ENCODE measurements at regions not wholly inside any gene's neighbourhood (a gene's known extent, or its start where the extent isn't known, plus 50 kb on each side); places are given as distances from the start of the nearest gene placed in this dataset.

DNA sequence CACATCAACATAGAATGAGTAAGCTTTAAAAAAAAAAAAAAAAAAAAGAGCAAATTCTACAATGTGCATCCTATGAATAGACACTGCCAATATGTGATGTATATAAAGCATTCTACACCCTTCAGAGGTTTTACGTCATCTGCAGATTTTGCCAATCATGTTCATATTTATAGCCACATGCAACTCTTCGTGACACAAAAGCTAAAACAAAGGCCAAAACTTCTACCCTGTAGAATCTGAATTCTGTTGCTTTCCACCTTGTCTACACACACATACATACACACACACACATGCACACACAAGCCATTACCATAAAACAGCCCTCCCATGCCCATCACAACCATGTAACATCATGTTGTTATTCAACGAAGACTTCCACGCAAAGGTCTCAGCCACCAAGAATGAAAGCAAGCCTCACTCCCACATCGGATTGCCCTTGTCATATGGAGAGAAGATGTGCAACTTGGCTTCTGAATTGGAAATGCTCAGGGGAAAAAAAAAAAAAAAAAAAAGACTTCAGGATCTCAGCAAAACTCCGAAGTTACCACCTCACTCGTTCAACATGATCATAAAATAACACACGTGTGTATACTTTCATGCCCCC is 479.4 kb upstream of the JARID2 start:
- no peak for FAIRE-seq
- TF ChIP-seq, protein P1, sequence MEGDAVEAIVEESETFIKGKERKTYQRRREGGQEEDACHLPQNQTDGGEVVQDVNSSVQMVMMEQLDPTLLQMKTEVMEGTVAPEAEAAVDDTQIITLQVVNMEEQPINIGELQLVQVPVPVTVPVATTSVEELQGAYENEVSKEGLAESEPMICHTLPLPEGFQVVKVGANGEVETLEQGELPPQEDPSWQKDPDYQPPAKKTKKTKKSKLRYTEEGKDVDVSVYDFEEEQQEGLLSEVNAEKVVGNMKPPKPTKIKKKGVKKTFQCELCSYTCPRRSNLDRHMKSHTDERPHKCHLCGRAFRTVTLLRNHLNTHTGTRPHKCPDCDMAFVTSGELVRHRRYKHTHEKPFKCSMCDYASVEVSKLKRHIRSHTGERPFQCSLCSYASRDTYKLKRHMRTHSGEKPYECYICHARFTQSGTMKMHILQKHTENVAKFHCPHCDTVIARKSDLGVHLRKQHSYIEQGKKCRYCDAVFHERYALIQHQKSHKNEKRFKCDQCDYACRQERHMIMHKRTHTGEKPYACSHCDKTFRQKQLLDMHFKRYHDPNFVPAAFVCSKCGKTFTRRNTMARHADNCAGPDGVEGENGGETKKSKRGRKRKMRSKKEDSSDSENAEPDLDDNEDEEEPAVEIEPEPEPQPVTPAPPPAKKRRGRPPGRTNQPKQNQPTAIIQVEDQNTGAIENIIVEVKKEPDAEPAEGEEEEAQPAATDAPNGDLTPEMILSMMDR (IDR thresholded peaks at IDR 0.05; ENCODE audit: insufficient read depth, low read length, severe bottlenecking), result no peak
- no peak for DNase-seq (ENCODE audit: low read depth)
- Histone ChIP-seq H3K4me3 (ENCODE audit: low read depth, low read length) (no peak overlapping the region), H3K27me3 (ENCODE audit: control insufficient read depth, insufficient read depth, low read length) (no peaks in the 10 kb centered on the region), H3K36me3 (ENCODE audit: control insufficient read depth, insufficient read depth, low read length) (no peaks in the 10 kb centered on the region)

- FAIRE-seq (no peak), DNase-seq (ENCODE audit: low read depth) (no peak)
- no peak overlapping the region for H3K4me3 ChIP-seq (ENCODE audit: low read depth, low read length)
- no peaks in the 10 kb centered on the region for H3K27me3 ChIP-seq (ENCODE audit: control insufficient read depth, insufficient read depth, low read length)
- H3K36me3 ChIP-seq (ENCODE audit: control insufficient read depth, insufficient read depth, low read length), result no peaks in the 10 kb centered on the region
- TF ChIP-seq, protein P1 (IDR thresholded peaks at IDR 0.05; ENCODE audit: insufficient read depth, low read length, severe bottlenecking), result no peak
Observed at GRCh38 chr6:14767226-14767625, 478.6 kb upstream of the JARID2 start.

DNA sequence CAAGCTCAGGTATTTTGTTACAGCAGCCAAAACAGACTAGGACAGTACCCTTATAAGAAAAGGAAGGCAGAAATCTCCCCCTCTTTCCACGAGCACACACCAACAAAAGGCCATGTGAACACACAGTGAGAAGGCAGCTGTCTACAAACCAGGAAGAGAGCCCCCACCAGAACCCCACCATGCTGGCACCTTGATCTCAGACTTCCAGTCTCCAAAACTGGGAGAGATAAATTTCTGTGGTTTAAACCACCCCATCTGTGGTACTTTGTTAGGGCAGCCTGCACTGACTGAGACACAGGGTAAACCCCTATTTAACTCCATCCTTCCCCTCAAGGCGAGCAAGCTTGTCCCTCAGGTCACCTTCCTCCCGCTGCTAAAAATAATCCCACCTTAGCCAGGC is 475.8 kb upstream of the JARID2 start:
- no peaks in the 10 kb centered on the region for H3K36me3 ChIP-seq (ENCODE audit: control insufficient read depth, insufficient read depth, low read length)
- TF ChIP-seq, protein P1 (IDR thresholded peaks at IDR 0.05; ENCODE audit: insufficient read depth, low read length, severe bottlenecking), result no peak
- H3K27me3 ChIP-seq (ENCODE audit: control insufficient read depth, insufficient read depth, low read length), result no peaks in the 10 kb centered on the region
- H3K4me3 ChIP-seq (ENCODE audit: low read depth, low read length), result no peak overlapping the region
- FAIRE-seq (no peak), DNase-seq (ENCODE audit: low read depth) (no peak)

GRCh38 chr6:14770572-14770971 is 475.3 kb upstream of the JARID2 start:
- no peak for DNase-seq (ENCODE audit: low read depth)
- TF ChIP-seq, protein P1 (IDR thresholded peaks at IDR 0.05; ENCODE audit: insufficient read depth, low read length, severe bottlenecking), result no peak
- FAIRE-seq, result no peak
- Histone ChIP-seq H3K4me3 (ENCODE audit: low read depth, low read length) (no peak overlapping the region), H3K27me3 (ENCODE audit: control insufficient read depth, insufficient read depth, low read length) (no peaks in the 10 kb centered on the region), H3K36me3 (ENCODE audit: control insufficient read depth, insufficient read depth, low read length) (no peaks in the 10 kb centered on the region)

- H3K27me3 ChIP-seq (ENCODE audit: control insufficient read depth, insufficient read depth, low read length), result no peaks in the 10 kb centered on the region
- FAIRE-seq (no peak), DNase-seq (ENCODE audit: low read depth) (no peak)
- TF ChIP-seq, protein P1 (IDR thresholded peaks at IDR 0.05; ENCODE audit: insufficient read depth, low read length, severe bottlenecking), result no peak
- H3K36me3 ChIP-seq (ENCODE audit: control insufficient read depth, insufficient read depth, low read length), result no peaks in the 10 kb centered on the region
- H3K4me3 ChIP-seq (ENCODE audit: low read depth, low read length), result no peak overlapping the region
Observed at GRCh38 chr6:14771016-14771415, 474.9 kb upstream of the JARID2 start.

GRCh38 chr6:14772188-14772587 is 473.7 kb upstream of the JARID2 start:
- FAIRE-seq (no peak), DNase-seq (ENCODE audit: low read depth) (no peak)
- no peaks in the 10 kb centered on the region for H3K27me3 ChIP-seq (ENCODE audit: control insufficient read depth, insufficient read depth, low read length)
- TF ChIP-seq, protein P1 (IDR thresholded peaks at IDR 0.05; ENCODE audit: insufficient read depth, low read length, severe bottlenecking), result no peak
- H3K4me3 ChIP-seq (ENCODE audit: low read depth, low read length), result no peak overlapping the region
- no peaks in the 10 kb centered on the region for H3K36me3 ChIP-seq (ENCODE audit: control insufficient read depth, insufficient read depth, low read length)
